Osteoblast (primary cell): ENCODE measurements at regions not wholly inside any gene's neighbourhood (a gene's known extent, or its start where the extent isn't known, plus 50 kb on each side); places are given as distances from the start of the nearest gene placed in this dataset.
A peak's percentile ranks its signal among the peaks of the same experiment; 100 is the strongest.

Experiments
- DNase-seq: peaks from one replicate; pipeline ENCODE4 v3.0.0; 2011; ENCODE audit warnings: low spot score, mixed read lengths; ENCODE audit not compliant: insufficient read length; ENCODE audit errors: missing footprints
- H2AFZ ChIP-seq: 2 replicates; pipeline ENCODE4 v1.6.0; 2011; ENCODE audit warnings: mild to moderate bottlenecking, low read length
- H3K27ac ChIP-seq: 2 replicates; pipeline ENCODE4 v1.5.1; 2011; ENCODE audit warnings: mild to moderate bottlenecking, low read depth, low read length, moderate library complexity
- H3K27me3 ChIP-seq: 2 replicates; pipeline ENCODE4 v1.6.0; 2012; ENCODE audit warnings: mild to moderate bottlenecking, control low read depth, inconsistent platforms, low read length, moderate library complexity; ENCODE audit not compliant: insufficient read depth
- H3K36me3 ChIP-seq: 2 replicates; pipeline ENCODE4 v1.5.1; 2011; ENCODE audit warnings: mild to moderate bottlenecking, low read length, control low read depth, moderate library complexity; ENCODE audit not compliant: insufficient read depth
- H3K4me1 ChIP-seq: 2 replicates; pipeline ENCODE4 v1.5.1; 2011; ENCODE audit warnings: mild to moderate bottlenecking, low read length, control low read depth, moderate library complexity; ENCODE audit not compliant: insufficient read depth
- H3K4me2 ChIP-seq: 2 replicates; pipeline ENCODE4 v1.6.0; 2011; ENCODE audit warnings: mild to moderate bottlenecking, low read length; ENCODE audit not compliant: insufficient read depth
- H3K4me3 ChIP-seq: fragments of 200-600 bp; sonication (generic); 3 replicates; pipeline ENCODE4 v1.5.1; 2012; ENCODE audit warnings: mild to moderate bottlenecking, low read length, inconsistent platforms; ENCODE audit not compliant: insufficient read depth
- H3K79me2 ChIP-seq: 2 replicates; pipeline ENCODE4 v1.6.0; 2012; ENCODE audit warnings: mild to moderate bottlenecking, low read length, control low read depth, inconsistent platforms; ENCODE audit not compliant: insufficient read depth
- H3K9me3 ChIP-seq: 2 replicates; pipeline ENCODE4 v1.5.1; 2011; ENCODE audit warnings: low read depth, low read length, control low read depth
- H4K20me1 ChIP-seq: 2 replicates; pipeline ENCODE4 v1.6.0; 2012; ENCODE audit warnings: mild to moderate bottlenecking, low read length, control low read depth; ENCODE audit not compliant: insufficient read depth
- TF ChIP-seq, protein P1 (sequence below): IDR thresholded peaks from 2 replicates; pipeline ENCODE4 v1.5.1; 2011; ENCODE audit warnings: mild to moderate bottlenecking, low read depth, low read length, moderate library complexity; ENCODE audit errors: extremely low read depth

DNA sequence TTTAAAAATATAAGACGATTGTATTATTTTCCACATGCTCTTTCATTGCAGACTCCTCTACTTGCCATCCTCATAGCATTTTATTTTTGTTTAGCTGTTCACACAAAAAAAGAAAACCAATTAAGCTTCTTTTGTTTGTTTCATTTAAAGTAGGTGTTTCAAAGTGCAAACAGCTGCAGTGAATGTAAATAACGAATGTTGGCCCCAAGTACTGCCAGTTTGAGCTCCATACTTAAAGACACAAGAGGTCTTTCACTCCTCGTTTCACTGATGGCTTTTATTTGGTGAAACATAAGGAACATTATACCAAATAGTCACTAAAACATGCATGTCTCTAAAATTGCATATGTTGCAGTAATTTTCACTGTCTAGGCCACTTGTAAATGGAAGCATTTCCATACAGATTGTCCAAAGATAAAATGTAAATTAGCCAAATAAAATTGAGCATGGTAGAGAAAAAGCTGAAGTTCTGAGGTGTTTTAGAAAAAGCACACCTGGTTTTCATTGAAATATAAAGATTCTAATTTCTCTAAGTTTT lies 253.4 kb downstream of the TMX3 start:
- no peak overlapping the region for H3K4me2 ChIP-seq
- no peaks in the 10 kb centered on the region for H3K36me3 ChIP-seq
- no peaks in the 10 kb centered on the region for H3K9me3 ChIP-seq
- peaks cover 6% of the 10 kb centered on the region for H3K4me1 ChIP-seq
- no peak overlapping the region for H3K27ac ChIP-seq
- no peak overlapping the region for H2AFZ ChIP-seq
- peak; percentile 6 for DNase-seq
- no peaks in the 10 kb centered on the region for H3K79me2 ChIP-seq
- no peaks in the 10 kb centered on the region for H4K20me1 ChIP-seq
- no peaks in the 10 kb centered on the region for H3K27me3 ChIP-seq
- no peak overlapping the region for H3K4me3 ChIP-seq
- TF ChIP-seq, protein P1, sequence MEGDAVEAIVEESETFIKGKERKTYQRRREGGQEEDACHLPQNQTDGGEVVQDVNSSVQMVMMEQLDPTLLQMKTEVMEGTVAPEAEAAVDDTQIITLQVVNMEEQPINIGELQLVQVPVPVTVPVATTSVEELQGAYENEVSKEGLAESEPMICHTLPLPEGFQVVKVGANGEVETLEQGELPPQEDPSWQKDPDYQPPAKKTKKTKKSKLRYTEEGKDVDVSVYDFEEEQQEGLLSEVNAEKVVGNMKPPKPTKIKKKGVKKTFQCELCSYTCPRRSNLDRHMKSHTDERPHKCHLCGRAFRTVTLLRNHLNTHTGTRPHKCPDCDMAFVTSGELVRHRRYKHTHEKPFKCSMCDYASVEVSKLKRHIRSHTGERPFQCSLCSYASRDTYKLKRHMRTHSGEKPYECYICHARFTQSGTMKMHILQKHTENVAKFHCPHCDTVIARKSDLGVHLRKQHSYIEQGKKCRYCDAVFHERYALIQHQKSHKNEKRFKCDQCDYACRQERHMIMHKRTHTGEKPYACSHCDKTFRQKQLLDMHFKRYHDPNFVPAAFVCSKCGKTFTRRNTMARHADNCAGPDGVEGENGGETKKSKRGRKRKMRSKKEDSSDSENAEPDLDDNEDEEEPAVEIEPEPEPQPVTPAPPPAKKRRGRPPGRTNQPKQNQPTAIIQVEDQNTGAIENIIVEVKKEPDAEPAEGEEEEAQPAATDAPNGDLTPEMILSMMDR: no peak

DNA sequence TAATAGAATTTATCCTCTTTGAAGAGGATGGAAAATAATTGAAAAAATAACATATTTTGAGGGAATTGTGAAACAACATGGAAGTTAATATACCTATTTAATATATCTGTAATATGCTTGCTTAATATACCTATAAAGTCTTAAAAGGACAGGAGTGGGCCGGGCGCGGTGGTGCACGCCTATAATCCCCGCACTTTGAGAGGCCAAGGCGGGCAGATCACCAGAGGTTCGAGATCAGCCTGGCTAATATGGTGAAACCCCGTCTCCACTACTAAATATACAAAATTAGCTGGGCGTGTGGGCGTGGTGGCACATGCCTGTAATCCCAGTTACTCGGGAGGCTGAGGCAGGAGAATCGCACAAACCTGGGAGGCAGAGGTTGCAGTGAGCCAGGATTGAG lies 254.9 kb downstream of the TMX3 start:
- TF ChIP-seq, protein P1: no peak
- Histone ChIP-seq H3K27me3 (no peaks in the 10 kb centered on the region), H3K9me3 (no peaks in the 10 kb centered on the region), H3K4me3 (no peak overlapping the region), H4K20me1 (no peaks in the 10 kb centered on the region), H3K79me2 (no peaks in the 10 kb centered on the region), H3K27ac (no peak overlapping the region), H3K4me2 (no peak overlapping the region), H3K36me3 (no peaks in the 10 kb centered on the region), H2AFZ (no peak overlapping the region), H3K4me1 (peaks cover 10% of the 10 kb centered on the region)
- DNase-seq: no peak

DNA sequence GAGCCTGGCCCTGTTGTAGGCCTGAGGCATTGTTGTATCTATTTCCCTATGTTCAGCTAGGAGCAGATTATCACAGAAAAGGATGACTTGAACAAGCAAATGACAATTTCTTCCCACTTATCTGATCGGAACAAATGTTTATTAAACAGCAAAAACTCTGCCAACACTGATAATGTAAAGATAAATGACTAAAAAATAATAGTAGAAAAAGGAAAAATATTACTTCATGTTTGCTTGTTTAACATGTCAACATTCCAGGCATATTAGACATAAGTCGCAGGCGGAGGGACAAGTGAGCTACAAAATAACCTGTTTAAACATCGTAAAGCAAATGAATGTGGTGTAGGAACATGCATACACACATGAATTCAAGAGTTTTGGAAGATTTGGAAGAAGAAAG lies 257.9 kb downstream of the TMX3 start:
- no peaks in the 10 kb centered on the region for H3K79me2 ChIP-seq
- H3K4me3 ChIP-seq: no peak overlapping the region
- no peaks in the 10 kb centered on the region for H3K27me3 ChIP-seq
- TF ChIP-seq, protein P1: no peak
- H3K9me3 ChIP-seq: no peaks in the 10 kb centered on the region
- H3K27ac ChIP-seq: peak overlapping the region; percentile 35
- H3K4me1 ChIP-seq: peaks cover 16% of the 10 kb centered on the region
- H4K20me1 ChIP-seq: no peaks in the 10 kb centered on the region
- H3K36me3 ChIP-seq: no peaks in the 10 kb centered on the region
- no peak overlapping the region for H3K4me2 ChIP-seq
- peak overlapping the region; percentile 74 for H2AFZ ChIP-seq
- DNase-seq: no peak

DNA sequence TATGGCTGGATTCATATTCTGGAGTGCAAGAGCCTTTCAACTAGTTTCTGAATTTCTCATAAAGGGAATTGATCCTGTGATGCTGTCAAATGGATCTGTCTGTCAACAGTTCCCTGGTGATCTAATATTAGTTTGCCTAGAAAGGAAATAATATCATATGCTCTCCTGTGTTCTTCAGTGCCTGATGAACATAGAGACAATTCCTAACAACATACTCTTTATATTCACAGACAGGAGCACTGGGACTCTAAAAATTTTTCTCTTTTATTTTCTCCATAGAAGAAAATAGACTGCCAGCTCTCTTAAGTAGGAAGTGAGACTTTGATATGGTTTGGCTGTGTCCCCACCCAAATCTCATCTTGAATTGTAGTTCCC lies 259.7 kb downstream of the TMX3 start:
- peaks cover 17% of the 10 kb centered on the region for H3K4me1 ChIP-seq
- DNase-seq: no peak
- no peaks in the 10 kb centered on the region for H3K9me3 ChIP-seq
- H3K4me3 ChIP-seq: no peak overlapping the region
- H2AFZ ChIP-seq: no peak overlapping the region
- H4K20me1 ChIP-seq: no peaks in the 10 kb centered on the region
- H3K27ac ChIP-seq: no peak overlapping the region
- no peaks in the 10 kb centered on the region for H3K27me3 ChIP-seq
- H3K4me2 ChIP-seq: no peak overlapping the region
- TF ChIP-seq, protein P1: no peak
- H3K79me2 ChIP-seq: no peaks in the 10 kb centered on the region
- H3K36me3 ChIP-seq: no peaks in the 10 kb centered on the region
